ENCODE measurements at regions not wholly inside any gene's neighbourhood (a gene's known extent, or its start where the extent isn't known, plus 50 kb on each side); places are given as distances from the start of the nearest gene placed in this dataset.

GRCh38 chr17:27232328-27232727 is 61.6 kb upstream of the WSB1 start:
- TF ChIP-seq CTCF (IDR thresholded peaks at IDR 0.05) (no peak), EZH2 (IDR thresholded peaks at IDR 0.05) (no peak), EZH2phosphoT487 (IDR thresholded peaks at IDR 0.05) (no peak)

Measured in neural progenitor cell (in vitro differentiated cells).